ENCODE measurements at regions not wholly inside any gene's neighbourhood (a gene's known extent, or its start where the extent isn't known, plus 50 kb on each side); places are given as distances from the start of the nearest gene placed in this dataset.

GRCh38 chr9:106143781-106144180, 449.4 kb downstream of the TMEM38B start:
- ChIA-PET POLR2A (no interaction called here), CTCF (no interaction called here)
- H2AFZ ChIP-seq (ENCODE audit: low read depth, low read length) = no peak overlapping the region
- H3K9me1 ChIP-seq (replicated peaks; ENCODE audit: control insufficient read depth, extremely low read depth, insufficient read depth, low read length) = no peaks in the 10 kb centered on the region
- H3K4me1 ChIP-seq (ENCODE audit: control insufficient read depth, extremely low read depth, insufficient read depth, low read length) = no peaks in the 10 kb centered on the region
- H3K27me3 ChIP-seq (ENCODE audit: control insufficient read depth in 2 of 2, insufficient read depth in 2 of 2, low read length in 2 of 2) = no peaks in the 10 kb centered on the region
- intact Hi-C loops (cut with micrococcal nuclease) (no loop called here), dilution Hi-C loops (cut with MboI; ENCODE audit: extremely low pct_ligation_motif_present, low sequenced_read_pairs) (no loop called here)
- no peak overlapping the region for H3K9ac ChIP-seq (replicated peaks; ENCODE audit: extremely low read depth, insufficient read depth, low read length)
- H3K4me2 ChIP-seq (ENCODE audit: insufficient read depth, low read length) = no peak overlapping the region
- H3K36me3 ChIP-seq (ENCODE audit: control insufficient read depth in 2 of 2, extremely low read depth in 1 of 2, insufficient read depth in 2 of 2, low read length in 2 of 2) = no peaks in the 10 kb centered on the region
- H3K27ac ChIP-seq (ENCODE audit: insufficient read depth, low read depth, low read length) = no peak overlapping the region
- no TSS peak for BruUV-seq (replicated peaks)
- DNase-seq (ENCODE audit: low read depth, low spot score) = no peak
- H3K4me3 ChIP-seq (replicated peaks in 1 of 3; ENCODE audit: insufficient read depth in 1 of 3, low read depth in 1 of 3, low read length in 3 of 3) = no peak overlapping the region
- TF ChIP-seq EZH2 (IDR thresholded peaks at IDR 0.05; ENCODE audit: borderline replicate concordance, low read depth, low read length, severe bottlenecking) (no peak), MAX (IDR thresholded peaks at IDR 0.05; ENCODE audit: insufficient read depth, insufficient read length) (no peak), MYC (IDR thresholded peaks at IDR 0.05; ENCODE audit: low read depth, low read length) (no peak), JUN (IDR thresholded peaks at IDR 0.05; ENCODE audit: borderline replicate concordance, insufficient read depth, insufficient read length, low read depth) (no peak), GATA2 (IDR thresholded peaks at IDR 0.05; ENCODE audit: insufficient read depth, insufficient read length, low read depth, low read length) (no peak), POLR2AphosphoS5 (IDR thresholded peaks at IDR 0.05; ENCODE audit: insufficient read depth, low read depth, low read length) (no peak), POLR2A (IDR thresholded peaks at IDR 0.05; ENCODE audit: low read depth, low read length) (no peak), FOS (IDR thresholded peaks at IDR 0.05; ENCODE audit: borderline replicate concordance, insufficient read depth, low read length) (no peak)
- TF ChIP-seq, protein P1, sequence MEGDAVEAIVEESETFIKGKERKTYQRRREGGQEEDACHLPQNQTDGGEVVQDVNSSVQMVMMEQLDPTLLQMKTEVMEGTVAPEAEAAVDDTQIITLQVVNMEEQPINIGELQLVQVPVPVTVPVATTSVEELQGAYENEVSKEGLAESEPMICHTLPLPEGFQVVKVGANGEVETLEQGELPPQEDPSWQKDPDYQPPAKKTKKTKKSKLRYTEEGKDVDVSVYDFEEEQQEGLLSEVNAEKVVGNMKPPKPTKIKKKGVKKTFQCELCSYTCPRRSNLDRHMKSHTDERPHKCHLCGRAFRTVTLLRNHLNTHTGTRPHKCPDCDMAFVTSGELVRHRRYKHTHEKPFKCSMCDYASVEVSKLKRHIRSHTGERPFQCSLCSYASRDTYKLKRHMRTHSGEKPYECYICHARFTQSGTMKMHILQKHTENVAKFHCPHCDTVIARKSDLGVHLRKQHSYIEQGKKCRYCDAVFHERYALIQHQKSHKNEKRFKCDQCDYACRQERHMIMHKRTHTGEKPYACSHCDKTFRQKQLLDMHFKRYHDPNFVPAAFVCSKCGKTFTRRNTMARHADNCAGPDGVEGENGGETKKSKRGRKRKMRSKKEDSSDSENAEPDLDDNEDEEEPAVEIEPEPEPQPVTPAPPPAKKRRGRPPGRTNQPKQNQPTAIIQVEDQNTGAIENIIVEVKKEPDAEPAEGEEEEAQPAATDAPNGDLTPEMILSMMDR (IDR thresholded peaks at IDR 0.05; ENCODE audit: extremely low read depth in 1 of 2, insufficient read depth in 1 of 2, low read depth in 1 of 2, low read length in 2 of 2) = no peak
- H3K9me3 ChIP-seq (replicated peaks; ENCODE audit: control insufficient read depth, insufficient read depth, low read length) = peaks cover 2% of the 10 kb centered on the region
- H3K79me2 ChIP-seq (ENCODE audit: control insufficient read depth, insufficient read depth, low read length) = no peaks in the 10 kb centered on the region
- no peaks in the 10 kb centered on the region for H4K20me1 ChIP-seq (replicated peaks; ENCODE audit: control insufficient read depth, extremely low read depth, insufficient read depth, low read length)
- FAIRE-seq = no peak
